Inferior parietal cortex (tissue), 1 donor: ENCODE measurements at regions not wholly inside any gene's neighbourhood (a gene's known extent, or its start where the extent isn't known, plus 50 kb on each side); places are given as distances from the start of the nearest gene placed in this dataset.

ENCODE experiments used
- DNase-seq: peaks from one replicate; pipeline ENCODE4 v3.0.0-alpha.2; 2016; ENCODE audit errors: extremely low spot score

- no peak for DNase-seq
Measured at GRCh38 chr17:68662479-68662878, 61.3 kb upstream of the FAM20A start.

DNA sequence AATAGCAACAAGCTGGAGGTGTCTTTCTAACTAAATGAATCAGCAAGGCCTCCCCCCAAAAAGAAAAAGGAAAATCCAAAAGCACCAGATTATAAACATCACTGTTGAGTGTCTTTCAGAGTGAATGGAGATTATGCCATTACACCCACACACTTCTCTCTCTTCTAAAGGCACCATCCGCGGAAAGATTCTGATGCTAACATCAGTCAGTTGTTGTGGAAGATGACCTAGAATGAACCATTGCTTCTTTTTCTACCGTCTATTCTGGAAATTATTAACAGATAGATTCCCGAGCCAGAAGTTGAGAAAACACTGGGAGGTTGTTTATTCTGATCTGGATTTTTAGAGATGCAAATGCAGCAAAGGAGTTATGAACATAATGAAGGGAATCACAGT is 60.9 kb upstream of the FAM20A start:
- no peak for DNase-seq

GRCh38 chr17:68661265-68662036 is 60.3 kb upstream of the FAM20A start:
- no peak for DNase-seq

DNA sequence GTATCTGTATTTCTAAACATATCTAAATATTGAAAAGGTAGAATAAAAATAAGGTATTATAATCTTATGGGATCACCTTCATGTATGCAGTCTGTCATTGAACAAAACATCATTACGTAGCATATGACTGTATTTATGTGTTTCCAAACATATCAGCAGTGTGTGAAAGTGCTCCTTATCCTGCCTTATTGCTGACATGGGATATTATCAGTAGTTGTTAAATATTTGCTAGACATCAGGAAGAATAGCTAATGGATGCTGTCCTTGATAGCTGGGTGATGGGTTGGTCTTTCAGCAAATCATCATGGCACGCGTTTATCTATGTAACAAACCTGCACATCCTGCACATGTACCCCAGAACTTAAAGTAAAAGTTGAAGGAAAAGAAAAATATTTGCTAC is 59.1 kb upstream of the FAM20A start:
- no peak for DNase-seq

DNA sequence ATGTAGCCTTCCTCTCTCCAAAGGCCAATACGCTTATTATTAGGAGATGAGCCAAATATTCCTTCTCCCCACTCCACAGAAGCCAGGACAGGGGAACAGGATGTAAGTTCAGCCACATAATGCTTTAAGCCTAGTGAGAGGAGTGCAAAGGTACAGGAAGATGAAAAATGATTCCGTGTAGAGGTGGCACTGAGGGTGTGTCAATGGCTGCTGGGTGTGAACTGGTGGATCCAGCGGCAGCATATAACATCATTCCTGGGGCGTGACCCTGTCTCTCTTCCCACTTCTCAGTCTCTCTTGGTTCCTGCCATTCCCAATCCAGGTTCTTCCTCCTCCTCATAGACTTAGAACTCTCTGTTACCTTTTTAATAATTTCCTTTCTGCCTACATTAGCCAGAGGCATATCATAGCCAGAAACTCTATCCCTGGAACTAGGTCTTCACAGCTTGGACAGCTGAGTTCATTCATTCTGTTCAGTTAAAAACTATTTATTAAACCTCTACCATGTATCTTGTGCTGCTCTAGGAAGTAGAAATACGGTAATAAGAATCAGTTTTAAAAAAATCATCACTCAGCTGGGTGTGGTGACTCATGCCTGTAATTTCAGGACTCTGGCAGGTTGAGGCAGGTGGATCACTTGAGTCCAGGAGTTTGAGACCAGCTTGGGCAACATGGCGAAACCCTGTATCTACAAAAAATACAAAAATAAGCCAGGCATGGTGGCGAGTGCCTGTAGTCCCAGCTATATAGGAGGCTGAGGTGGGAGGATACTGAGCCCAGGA is 58.0 kb upstream of the FAM20A start:
- no peak for DNase-seq

DNA sequence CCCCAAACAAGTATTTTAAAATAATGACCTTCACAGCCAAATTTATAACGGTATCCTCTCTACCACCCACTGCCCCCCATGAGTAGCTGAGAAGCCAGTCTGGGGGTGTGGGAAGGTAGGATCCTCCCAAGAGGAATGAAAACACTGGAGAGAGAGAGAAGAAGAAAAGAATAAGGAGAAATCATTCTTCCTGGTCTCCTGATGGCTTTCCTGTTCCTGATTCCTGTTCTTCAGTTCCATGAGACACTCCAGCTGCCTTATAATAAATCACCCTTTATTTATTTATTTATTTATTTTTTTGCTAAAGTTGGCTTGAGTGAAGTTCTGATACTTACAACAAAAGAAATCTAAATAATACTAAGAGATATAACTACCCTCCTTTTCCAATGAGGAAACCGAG is 56.4 kb upstream of the FAM20A start:
- no peak for DNase-seq

DNA sequence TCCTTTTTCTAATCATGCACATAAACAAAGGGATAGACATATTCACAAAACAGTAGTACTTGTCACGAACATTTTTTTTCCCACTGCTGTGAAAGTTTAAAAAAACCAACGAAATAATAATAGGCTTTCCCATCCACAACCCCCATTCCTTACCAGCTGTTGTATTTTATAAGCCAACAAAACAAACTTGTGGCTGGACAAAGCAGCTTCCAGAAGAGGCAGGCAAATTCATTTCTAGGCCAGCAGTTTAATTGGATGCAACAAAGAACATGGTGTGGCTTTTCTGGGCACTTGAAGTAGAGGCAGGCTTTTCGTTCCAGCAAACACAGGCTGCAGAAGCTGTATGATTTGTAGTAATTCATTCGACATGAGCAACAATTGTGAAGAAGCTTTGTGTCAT is 56.0 kb upstream of the FAM20A start:
- peak; percentile 10 for DNase-seq

GRCh38 chr17:68656666-68657065 is 55.5 kb upstream of the FAM20A start:
- no peak for DNase-seq
